ENCODE measurements at regions not wholly inside any gene's neighbourhood (a gene's known extent, or its start where the extent isn't known, plus 50 kb on each side); places are given as distances from the start of the nearest gene placed in this dataset.

GRCh38 chr6:145086197-145086596 lies 649.1 kb downstream of the EPM2A start:
- intact Hi-C loops (cut with DNase I) = no loop called here
- H3K9me3 ChIP-seq = no peaks in the 10 kb centered on the region
- no peaks in the 10 kb centered on the region for H3K4me1 ChIP-seq
- H3K36me3 ChIP-seq (replicated peaks in 1 of 2; ENCODE audit: insufficient read depth in 1 of 2, low read depth in 2 of 2) = no peaks in the 10 kb centered on the region
- TF ChIP-seq POLR2A (IDR thresholded peaks at IDR 0.05) (no peak), CTCF (IDR thresholded peaks at IDR 0.05) (no peak)
- no peak overlapping the region for H3K4me3 ChIP-seq
- no peak for ATAC-seq
- H3K27ac ChIP-seq = no peak overlapping the region
- no peaks in the 10 kb centered on the region for H3K27me3 ChIP-seq
- WGBS, 2 donors = 36 to 39% methylated on average over 3 of the region's 3 CpGs
- DNase-seq = peak in 1 of 4 donors; percentile 8

DNA sequence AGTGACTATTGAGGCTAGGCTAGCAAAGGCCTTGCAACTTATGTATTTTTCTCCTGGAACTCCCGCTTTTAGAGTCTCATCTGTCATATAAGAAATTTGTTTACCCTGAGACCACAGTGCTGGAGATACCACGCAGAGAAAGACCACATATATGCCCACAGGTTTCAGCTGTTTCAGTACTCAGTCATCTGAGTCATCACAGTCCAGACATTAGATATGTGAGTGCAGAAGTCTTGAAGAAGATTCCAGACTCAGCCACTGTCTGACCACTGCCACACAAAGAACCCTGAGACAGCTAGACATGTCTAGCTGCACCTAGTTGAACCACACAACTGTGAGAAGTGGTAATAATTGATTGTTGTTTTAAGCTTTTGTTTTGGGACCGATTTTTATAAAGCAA lies 648.3 kb downstream of the EPM2A start:
- no peaks in the 10 kb centered on the region for H3K4me1 ChIP-seq
- no peaks in the 10 kb centered on the region for H3K9me3 ChIP-seq
- no peaks in the 10 kb centered on the region for H3K27me3 ChIP-seq
- no peaks in the 10 kb centered on the region for H3K36me3 ChIP-seq (replicated peaks in 1 of 2; ENCODE audit: insufficient read depth in 1 of 2, low read depth in 2 of 2)
- no peak overlapping the region for H3K4me3 ChIP-seq
- no peak for TF ChIP-seq CTCF (IDR thresholded peaks at IDR 0.05)
- no peak for TF ChIP-seq POLR2A (IDR thresholded peaks at IDR 0.05)
- DNase-seq (no peak), ATAC-seq (no peak)
- intact Hi-C loops (cut with DNase I) = no loop called here
- H3K27ac ChIP-seq = no peak overlapping the region
- WGBS, 2 donors = 65 to 69% methylated on average over 3 of the region's 3 CpGs

DNA sequence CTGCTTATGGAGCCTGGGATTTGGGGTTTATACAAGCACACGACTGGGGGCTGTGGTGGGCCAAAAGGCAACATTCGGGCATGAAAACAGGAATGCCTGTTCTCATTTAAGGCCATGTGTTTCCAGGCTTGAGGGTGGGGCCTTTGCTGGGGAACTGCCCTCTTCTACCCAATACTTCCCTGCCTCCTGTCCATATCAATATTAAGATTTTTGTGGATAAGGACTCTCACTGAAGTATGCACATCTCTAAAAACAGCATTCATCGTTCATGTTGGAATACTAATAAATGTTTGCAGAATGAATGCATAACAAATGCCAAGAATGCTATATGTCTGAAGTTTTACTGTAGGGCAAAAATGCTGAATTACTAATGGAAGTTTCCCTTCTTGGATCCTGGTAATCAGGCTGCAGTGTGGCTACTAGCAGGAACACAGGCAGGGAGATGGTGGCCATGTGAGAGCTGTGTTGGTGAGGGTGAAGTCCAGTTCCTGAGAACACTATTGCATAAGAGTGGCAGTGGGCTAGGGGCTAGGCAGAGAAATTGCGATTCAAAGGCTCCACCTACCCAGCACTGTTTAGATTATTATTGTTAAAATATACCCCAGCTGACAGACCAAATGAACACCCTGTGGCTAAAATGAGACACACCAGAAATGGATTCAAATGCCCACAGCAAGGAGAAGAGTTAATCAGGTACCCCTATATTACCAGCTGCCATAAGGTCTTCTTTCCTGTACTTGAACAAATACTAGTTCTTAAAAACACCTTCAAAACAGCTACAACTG lies 644.3 kb downstream of the EPM2A start:
- ATAC-seq = no peak
- no peak overlapping the region for H3K27ac ChIP-seq
- TF ChIP-seq POLR2A (IDR thresholded peaks at IDR 0.05) (no peak), CTCF (IDR thresholded peaks at IDR 0.05) (no peak)
- intact Hi-C loops (cut with DNase I) = no loop called here
- no peaks in the 10 kb centered on the region for H3K36me3 ChIP-seq (replicated peaks in 1 of 2; ENCODE audit: insufficient read depth in 1 of 2, low read depth in 2 of 2)
- H3K4me3 ChIP-seq = no peak overlapping the region
- no peaks in the 10 kb centered on the region for H3K9me3 ChIP-seq
- WGBS, 2 donors = 70 to 80% methylated on average over 4 of the region's 4 CpGs
- H3K4me1 ChIP-seq = no peaks in the 10 kb centered on the region
- no peaks in the 10 kb centered on the region for H3K27me3 ChIP-seq
- DNase-seq = no peak

DNA sequence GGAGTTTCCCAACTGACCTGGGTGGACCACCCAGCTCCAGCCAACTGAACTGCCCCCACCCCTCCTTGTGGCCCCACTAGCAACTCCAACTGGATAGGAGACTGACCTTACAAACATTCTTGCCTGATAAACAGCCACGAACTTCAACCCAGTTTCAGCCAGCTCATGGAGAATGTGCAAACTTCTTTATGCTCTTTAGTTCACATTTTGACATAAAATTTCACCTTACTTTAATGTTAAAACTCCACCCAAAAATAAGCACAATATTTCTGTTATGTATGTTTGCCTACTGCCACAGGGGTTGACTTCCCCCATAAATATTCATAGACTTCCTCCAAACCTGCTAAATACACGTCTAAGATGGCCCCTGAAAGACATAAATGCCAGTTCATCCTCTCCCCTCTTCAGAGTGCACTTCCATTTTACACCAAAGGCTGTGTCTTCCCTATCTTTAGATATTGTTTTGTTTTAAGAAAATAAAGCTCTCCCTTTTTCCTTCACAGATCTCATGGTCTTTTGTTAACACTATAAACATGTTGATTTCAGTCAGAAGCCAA lies 643.7 kb downstream of the EPM2A start:
- TF ChIP-seq CTCF (IDR thresholded peaks at IDR 0.05) (no peak), POLR2A (IDR thresholded peaks at IDR 0.05) (no peak)
- no peak for DNase-seq
- intact Hi-C loops (cut with DNase I) = no loop called here
- ATAC-seq = no peak
- Histone ChIP-seq H3K36me3 (replicated peaks in 1 of 2; ENCODE audit: insufficient read depth in 1 of 2, low read depth in 2 of 2) (no peaks in the 10 kb centered on the region), H3K27ac (no peak overlapping the region), H3K27me3 (no peaks in the 10 kb centered on the region), H3K9me3 (no peaks in the 10 kb centered on the region), H3K4me1 (no peaks in the 10 kb centered on the region), H3K4me3 (no peak overlapping the region)
- WGBS, 2 donors = 51 to 54% methylated on average over 2 of the region's 2 CpGs

GRCh38 chr6:145092554-145092953 lies 642.8 kb downstream of the EPM2A start:
- Histone ChIP-seq H3K4me1 (no peaks in the 10 kb centered on the region), H3K36me3 (replicated peaks in 1 of 2; ENCODE audit: insufficient read depth in 1 of 2, low read depth in 2 of 2) (no peaks in the 10 kb centered on the region), H3K9me3 (peaks cover 0 to 7% (median 0%) of the 10 kb centered on the region in 3 donors), H3K4me3 (no peak overlapping the region), H3K27ac (no peak overlapping the region), H3K27me3 (no peaks in the 10 kb centered on the region)
- intact Hi-C loops (cut with DNase I) = no loop called here
- ATAC-seq (no peak), DNase-seq (no peak)
- TF ChIP-seq CTCF (IDR thresholded peaks at IDR 0.05) (no peak), POLR2A (IDR thresholded peaks at IDR 0.05) (no peak)
- 72 to 83% methylated on average over 4 of the region's 4 CpGs for WGBS, 2 donors
